Lower leg skin (tissue), 4 donors: ENCODE measurements at regions not wholly inside any gene's neighbourhood (a gene's known extent, or its start where the extent isn't known, plus 50 kb on each side); places are given as distances from the start of the nearest gene placed in this dataset.
"Not testable (repeated sequence)": the region's sequence is repeated elsewhere in the genome, so short reads cannot be mapped to it uniquely, and the experiment has no call there.

Experiments
- DNase-seq, 2 donors: peaks; one replicate each; pipeline ENCODE4 v3.0.0-alpha.2; 2019; ENCODE audit warnings: low spot score in 2 of 2
- H3K4me3 ChIP-seq: fragments of 200-600 bp; sonication (generic); 2 replicates; pipeline ENCODE4 v1.5.1; 2017; ENCODE audit warnings: mild to moderate bottlenecking, low read depth; ENCODE audit not compliant: poor library complexity, severe bottlenecking
- POLR2A ChIP-seq, 2 donors: fragments of 450-650 bp; IDR thresholded peaks; one replicate each; pipeline ENCODE4 v1.6.1; 2016 to 2017; ENCODE audit warnings: antibody characterized with exemption in 2 of 2, mild to moderate bottlenecking in 1 of 2, moderate library complexity in 1 of 2
- WGBS, 2 donors: methylation state at CpG; one replicate each; pipeline ENCODE4 v1.1.5; 2018; 5-methylcytosine and 5-hydroxymethylcytosine counted together
- intact Hi-C: fragments of 100-400 bp; cut with DNase I; formaldehyde crosslinking; loops from one replicate; pipeline ENCODE4 v1.15.0; 2023; ENCODE audit warnings: low total_unique reads
- TF ChIP-seq, protein P1 (sequence below), 3 donors: fragments of 450-650 bp; IDR thresholded peaks; one replicate each; pipeline ENCODE4 v1.5.1; 2016; ENCODE audit warnings: antibody characterized with exemption in 3 of 3, mild to moderate bottlenecking in 3 of 3, moderate library complexity in 2 of 3

DNA sequence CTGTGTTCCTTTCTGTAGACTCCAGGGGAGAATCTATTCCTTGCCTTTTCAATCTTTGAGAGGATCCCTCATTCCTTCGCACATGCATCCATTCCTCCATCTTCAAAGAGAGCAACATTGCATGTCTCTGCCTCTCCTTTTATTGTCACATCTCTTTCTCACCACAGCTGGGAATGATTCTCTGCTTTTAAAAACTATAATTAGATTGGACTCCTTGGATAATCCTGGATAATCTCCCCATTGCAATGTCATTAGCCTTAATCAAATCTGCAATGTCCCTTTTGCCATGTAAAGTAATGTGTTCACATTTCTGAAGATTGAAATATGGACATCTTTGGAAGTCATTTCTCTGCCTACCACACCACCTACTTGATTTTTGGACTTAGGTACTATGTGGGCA lies 750.1 kb downstream of the COL12A1 start:
- intact Hi-C loops, result no loop called here
- no peak for DNase-seq
- no peak overlapping the region for H3K4me3 ChIP-seq
- WGBS, 2 donors, result 91 to 97% methylated on average over 1 of the region's 1 CpG
- TF ChIP-seq POLR2A (IDR thresholded peaks at IDR 0.05), result no peak
- TF ChIP-seq, protein P1, sequence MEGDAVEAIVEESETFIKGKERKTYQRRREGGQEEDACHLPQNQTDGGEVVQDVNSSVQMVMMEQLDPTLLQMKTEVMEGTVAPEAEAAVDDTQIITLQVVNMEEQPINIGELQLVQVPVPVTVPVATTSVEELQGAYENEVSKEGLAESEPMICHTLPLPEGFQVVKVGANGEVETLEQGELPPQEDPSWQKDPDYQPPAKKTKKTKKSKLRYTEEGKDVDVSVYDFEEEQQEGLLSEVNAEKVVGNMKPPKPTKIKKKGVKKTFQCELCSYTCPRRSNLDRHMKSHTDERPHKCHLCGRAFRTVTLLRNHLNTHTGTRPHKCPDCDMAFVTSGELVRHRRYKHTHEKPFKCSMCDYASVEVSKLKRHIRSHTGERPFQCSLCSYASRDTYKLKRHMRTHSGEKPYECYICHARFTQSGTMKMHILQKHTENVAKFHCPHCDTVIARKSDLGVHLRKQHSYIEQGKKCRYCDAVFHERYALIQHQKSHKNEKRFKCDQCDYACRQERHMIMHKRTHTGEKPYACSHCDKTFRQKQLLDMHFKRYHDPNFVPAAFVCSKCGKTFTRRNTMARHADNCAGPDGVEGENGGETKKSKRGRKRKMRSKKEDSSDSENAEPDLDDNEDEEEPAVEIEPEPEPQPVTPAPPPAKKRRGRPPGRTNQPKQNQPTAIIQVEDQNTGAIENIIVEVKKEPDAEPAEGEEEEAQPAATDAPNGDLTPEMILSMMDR (IDR thresholded peaks at IDR 0.05), result no peak

DNA sequence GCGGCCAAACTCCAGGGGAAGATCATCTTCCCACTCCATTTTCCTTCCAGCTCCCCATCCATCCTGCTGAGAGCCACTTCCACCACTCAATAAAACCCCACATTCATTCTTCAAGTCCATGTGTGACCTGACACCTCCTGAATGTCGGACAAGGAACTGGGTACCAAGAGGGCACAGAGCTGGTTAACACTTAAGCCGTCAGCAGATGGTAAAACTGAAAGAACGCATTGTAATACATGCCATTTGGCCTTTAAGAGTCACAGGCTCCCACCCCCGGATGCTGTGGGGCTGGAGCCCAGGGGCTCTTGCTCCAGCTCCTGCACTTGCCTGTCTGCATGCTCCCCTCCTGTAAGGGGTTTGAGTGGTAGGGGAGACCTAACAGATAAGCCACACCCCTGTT lies 753.9 kb downstream of the COL12A1 start:
- TF ChIP-seq, protein P1 (IDR thresholded peaks at IDR 0.05), result no peak
- TF ChIP-seq POLR2A (IDR thresholded peaks at IDR 0.05), result no peak
- H3K4me3 ChIP-seq, result no peak overlapping the region
- 82 to 86% methylated on average over 5 of the region's 5 CpGs for WGBS, 2 donors
- no peak for DNase-seq
- intact Hi-C loops, result no loop called here

- H3K4me3 ChIP-seq, result no peak overlapping the region
- WGBS, 2 donors, result 90 to 91% methylated on average over 4 of the region's 4 CpGs
- DNase-seq, result no peak
- intact Hi-C loops, result no loop called here
- TF ChIP-seq, protein P1 (IDR thresholded peaks at IDR 0.05), result no peak
- no peak for TF ChIP-seq POLR2A (IDR thresholded peaks at IDR 0.05)
Measured at GRCh38 chr6:74448850-74449249, 752.8 kb downstream of the CD109 start.

DNA sequence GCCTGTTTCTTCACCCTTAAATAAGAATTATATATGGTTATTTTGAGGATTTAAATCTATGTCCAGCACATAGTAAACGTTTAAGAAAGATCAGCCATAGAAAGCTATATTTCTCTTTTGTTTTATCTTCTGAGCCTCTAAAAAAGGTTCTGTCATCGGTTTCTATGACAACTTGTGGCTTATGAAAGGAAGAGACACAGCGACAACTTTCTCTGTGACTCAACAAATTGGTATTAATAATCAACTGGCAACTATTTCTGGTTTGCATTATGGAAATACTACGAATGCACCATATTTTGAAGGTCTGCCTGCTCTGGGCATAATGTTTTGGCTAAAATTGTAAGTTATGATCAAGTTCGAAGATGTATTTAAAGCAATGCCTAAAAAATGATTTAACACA lies 751.0 kb downstream of the CD109 start:
- 57 to 63% methylated on average over 5 of the region's 5 CpGs for WGBS, 2 donors
- H3K4me3 ChIP-seq, result no peak overlapping the region
- intact Hi-C loops, result no loop called here
- no peak for TF ChIP-seq POLR2A (IDR thresholded peaks at IDR 0.05)
- TF ChIP-seq, protein P1 (IDR thresholded peaks at IDR 0.05), result no peak
- DNase-seq, result no peak

- intact Hi-C loops, result no loop called here
- TF ChIP-seq POLR2A (IDR thresholded peaks at IDR 0.05), result no peak
- TF ChIP-seq, protein P1 (IDR thresholded peaks at IDR 0.05), result no peak
- H3K4me3 ChIP-seq, result no peak overlapping the region
- no peak for DNase-seq
- 66 to 68% methylated on average over 1 of the region's 1 CpG for WGBS, 2 donors
Measured at GRCh38 chr6:74439123-74439811, 743.3 kb downstream of the CD109 start.

DNA sequence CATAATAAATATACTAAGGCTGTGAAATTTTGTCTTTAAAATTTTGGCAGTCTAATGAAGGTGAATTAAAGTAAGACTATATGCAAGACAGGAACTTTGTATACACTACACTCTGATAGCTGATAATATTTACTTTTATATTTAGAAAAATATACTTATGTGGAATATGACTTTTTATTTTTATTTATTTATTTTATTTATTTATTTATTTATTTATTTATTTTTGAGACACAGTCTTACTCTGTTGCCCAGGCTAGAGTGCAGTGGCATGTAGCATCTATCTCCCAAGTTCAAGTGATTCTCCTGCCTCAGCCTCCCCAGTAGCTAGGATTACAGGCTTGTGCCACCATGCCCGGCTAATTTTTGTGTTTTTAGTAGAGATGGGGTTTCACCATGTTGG lies 742.4 kb downstream of the CD109 start:
- DNase-seq, intact Hi-C loops, H3K4me3 ChIP-seq: not testable (repeated sequence)
- 84 to 100% methylated on average over 1 of the region's 1 CpG for WGBS, 2 donors
